ENCODE measurements at regions not wholly inside any gene's neighbourhood (a gene's known extent, or its start where the extent isn't known, plus 50 kb on each side); places are given as distances from the start of the nearest gene placed in this dataset.

DNA sequence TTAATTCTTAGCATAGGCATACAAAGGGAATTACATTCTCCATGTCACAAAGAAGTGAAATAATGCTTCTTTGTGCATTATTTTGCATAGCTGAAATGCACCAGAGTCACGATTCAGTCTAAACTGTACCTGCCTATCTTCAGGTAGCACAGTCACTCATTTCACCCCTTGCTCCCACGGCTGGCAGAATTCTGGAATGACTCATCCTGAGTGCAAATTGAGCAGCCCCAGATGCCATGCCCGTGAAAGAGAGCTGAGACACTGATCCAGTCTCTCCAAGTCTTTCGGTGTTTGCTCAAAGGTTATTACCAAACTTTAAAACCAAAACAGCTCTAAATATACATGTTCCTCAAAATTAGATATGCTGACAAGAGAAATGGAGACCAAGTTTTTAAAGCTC, 168.3 kb upstream of the POU3F3 start:
- H3K4me1 Mint-ChIP-seq (ENCODE audit: low read depth), result no peaks in the 10 kb centered on the region
- ChIA-PET POLR2A (no interaction called here), CTCF (no interaction called here)
- DNase-seq (no peak), ATAC-seq (ENCODE audit: poor library complexity) (no peak)
- no peak overlapping the region for H3K4me3 ChIP-seq (ENCODE audit: low read length)
- intact Hi-C loops (cut with DNase I, micrococcal nuclease), result no loop called here
- no peak overlapping the region for H3K4me3 Mint-ChIP-seq
- H3K9me3 ChIP-seq (ENCODE audit: control insufficient read depth in 1 of 2, insufficient read depth in 1 of 2, low read length in 2 of 2), result peaks cover 0 to 9% of the 10 kb centered on the region in 2 experiments
- H3K36me3 ChIP-seq (ENCODE audit: insufficient read depth, low read length), result no peaks in the 10 kb centered on the region
- no peaks in the 10 kb centered on the region for H3K9me3 Mint-ChIP-seq
- TF ChIP-seq, protein P1, sequence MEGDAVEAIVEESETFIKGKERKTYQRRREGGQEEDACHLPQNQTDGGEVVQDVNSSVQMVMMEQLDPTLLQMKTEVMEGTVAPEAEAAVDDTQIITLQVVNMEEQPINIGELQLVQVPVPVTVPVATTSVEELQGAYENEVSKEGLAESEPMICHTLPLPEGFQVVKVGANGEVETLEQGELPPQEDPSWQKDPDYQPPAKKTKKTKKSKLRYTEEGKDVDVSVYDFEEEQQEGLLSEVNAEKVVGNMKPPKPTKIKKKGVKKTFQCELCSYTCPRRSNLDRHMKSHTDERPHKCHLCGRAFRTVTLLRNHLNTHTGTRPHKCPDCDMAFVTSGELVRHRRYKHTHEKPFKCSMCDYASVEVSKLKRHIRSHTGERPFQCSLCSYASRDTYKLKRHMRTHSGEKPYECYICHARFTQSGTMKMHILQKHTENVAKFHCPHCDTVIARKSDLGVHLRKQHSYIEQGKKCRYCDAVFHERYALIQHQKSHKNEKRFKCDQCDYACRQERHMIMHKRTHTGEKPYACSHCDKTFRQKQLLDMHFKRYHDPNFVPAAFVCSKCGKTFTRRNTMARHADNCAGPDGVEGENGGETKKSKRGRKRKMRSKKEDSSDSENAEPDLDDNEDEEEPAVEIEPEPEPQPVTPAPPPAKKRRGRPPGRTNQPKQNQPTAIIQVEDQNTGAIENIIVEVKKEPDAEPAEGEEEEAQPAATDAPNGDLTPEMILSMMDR (IDR thresholded peaks at IDR 0.05), result no peak
- no peak overlapping the region for H3K27ac Mint-ChIP-seq
- no peaks in the 10 kb centered on the region for H3K27me3 Mint-ChIP-seq
- no peak overlapping the region for H3K27ac ChIP-seq (ENCODE audit: low read depth in 1 of 2, low read length in 2 of 2)
- no peaks in the 10 kb centered on the region for H3K4me1 ChIP-seq (ENCODE audit: insufficient read depth, low read length)
- H3K36me3 Mint-ChIP-seq (ENCODE audit: low read depth), result no peaks in the 10 kb centered on the region
- H3K27me3 ChIP-seq (ENCODE audit: control insufficient read depth in 1 of 2, insufficient read depth in 2 of 2, low read length in 2 of 2), result no peaks in the 10 kb centered on the region

DNA sequence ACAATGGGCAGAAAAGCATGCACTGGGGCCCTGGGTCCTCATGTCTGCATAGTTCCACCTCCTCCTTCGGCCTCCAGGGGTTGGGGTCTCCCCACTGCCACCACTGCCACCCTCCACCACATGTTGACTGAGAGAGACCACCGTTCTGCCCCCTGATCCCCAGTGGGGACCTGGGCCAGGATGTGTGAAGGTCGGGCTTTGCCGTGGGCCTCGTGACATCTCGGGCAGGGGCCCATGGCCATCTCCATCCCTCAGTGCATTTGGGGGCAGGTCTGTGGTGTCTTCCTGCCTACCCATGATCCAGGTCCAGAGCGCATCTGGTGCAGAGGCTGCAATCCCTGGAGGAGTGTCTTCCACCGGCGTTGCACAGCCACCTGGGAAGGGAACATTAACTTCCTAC, 166.8 kb upstream of the POU3F3 start:
- H3K27me3 ChIP-seq (ENCODE audit: control insufficient read depth in 1 of 2, insufficient read depth in 2 of 2, low read length in 2 of 2), result no peaks in the 10 kb centered on the region
- Mint-ChIP-seq H3K4me3 (no peak overlapping the region), H3K27ac (no peak overlapping the region), H3K9me3 (no peaks in the 10 kb centered on the region), H3K36me3 (ENCODE audit: low read depth) (no peaks in the 10 kb centered on the region), H3K27me3 (no peaks in the 10 kb centered on the region), H3K4me1 (ENCODE audit: low read depth) (no peaks in the 10 kb centered on the region)
- intact Hi-C loops (cut with DNase I, micrococcal nuclease), result no loop called here
- CTCF ChIA-PET, result no interaction called here
- H3K27ac ChIP-seq (ENCODE audit: low read depth in 1 of 2, low read length in 2 of 2), result no peak overlapping the region
- no peaks in the 10 kb centered on the region for H3K36me3 ChIP-seq (ENCODE audit: insufficient read depth, low read length)
- ATAC-seq (ENCODE audit: poor library complexity), result no peak
- POLR2A ChIA-PET, result no interaction called here
- peaks cover 0 to 9% of the 10 kb centered on the region in 2 experiments for H3K9me3 ChIP-seq (ENCODE audit: control insufficient read depth in 1 of 2, insufficient read depth in 1 of 2, low read length in 2 of 2)
- H3K4me3 ChIP-seq (ENCODE audit: low read length), result no peak overlapping the region
- no peak for DNase-seq
- no peaks in the 10 kb centered on the region for H3K4me1 ChIP-seq (ENCODE audit: insufficient read depth, low read length)
- TF ChIP-seq, protein P1 (IDR thresholded peaks at IDR 0.05), result no peak

DNA sequence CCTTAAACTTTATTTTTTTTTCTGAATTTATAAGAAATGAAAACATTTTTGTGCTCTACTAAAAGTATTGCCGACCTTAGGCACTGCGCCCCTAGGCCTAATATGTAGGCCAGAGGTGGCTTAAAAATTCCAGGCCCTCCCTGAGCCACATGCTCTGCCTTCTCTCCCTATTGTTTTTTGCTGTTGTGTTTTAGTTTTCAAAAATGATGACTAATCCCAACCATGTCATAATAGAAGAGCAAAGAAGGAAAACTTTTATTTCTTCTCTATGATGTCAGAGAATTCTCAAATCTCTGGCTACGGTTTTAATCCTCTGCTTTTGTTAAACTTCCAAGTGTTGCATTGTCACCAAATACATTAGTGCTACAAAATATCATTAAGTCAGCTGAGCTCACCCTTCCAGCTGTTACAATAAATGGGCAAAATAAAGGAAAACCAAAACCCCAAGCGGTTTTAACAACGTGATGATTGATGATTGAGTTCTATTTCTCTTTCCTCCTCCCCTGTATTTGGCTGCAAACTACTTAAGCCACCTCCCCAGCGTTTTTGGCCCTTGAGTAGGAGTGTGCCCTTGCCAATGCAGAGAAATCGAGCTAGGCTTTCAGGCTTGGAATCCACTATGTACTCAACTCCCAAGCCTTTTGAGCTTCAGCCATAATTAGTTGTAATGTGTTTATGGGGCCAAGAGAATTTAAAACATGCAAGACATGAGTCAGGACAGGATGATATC, 163.5 kb upstream of the POU3F3 start:
- Mint-ChIP-seq H3K36me3 (ENCODE audit: low read depth) (no peaks in the 10 kb centered on the region), H3K9me3 (no peaks in the 10 kb centered on the region), H3K4me3 (no peak overlapping the region), H3K27me3 (no peaks in the 10 kb centered on the region), H3K27ac (no peak overlapping the region), H3K4me1 (ENCODE audit: low read depth) (no peaks in the 10 kb centered on the region)
- H3K4me3 ChIP-seq (ENCODE audit: low read length), result no peak overlapping the region
- H3K36me3 ChIP-seq (ENCODE audit: insufficient read depth, low read length), result no peaks in the 10 kb centered on the region
- H3K9me3 ChIP-seq (ENCODE audit: control insufficient read depth in 1 of 2, insufficient read depth in 1 of 2, low read length in 2 of 2), result peaks cover 0 to 9% of the 10 kb centered on the region in 2 experiments
- TF ChIP-seq, protein P1 (IDR thresholded peaks at IDR 0.05), result no peak
- no peaks in the 10 kb centered on the region for H3K4me1 ChIP-seq (ENCODE audit: insufficient read depth, low read length)
- intact Hi-C loops (cut with DNase I, micrococcal nuclease), result no loop called here
- CTCF ChIA-PET, result no interaction called here
- ATAC-seq (ENCODE audit: poor library complexity) (no peak), DNase-seq (no peak)
- H3K27ac ChIP-seq (ENCODE audit: low read depth in 1 of 2, low read length in 2 of 2), result no peak overlapping the region
- POLR2A ChIA-PET, result no interaction called here
- H3K27me3 ChIP-seq (ENCODE audit: control insufficient read depth in 1 of 2, insufficient read depth in 2 of 2, low read length in 2 of 2), result no peaks in the 10 kb centered on the region
